OCI-LY1 (cell line): ENCODE measurements at regions not wholly inside any gene's neighbourhood (a gene's known extent, or its start where the extent isn't known, plus 50 kb on each side); places are given as distances from the start of the nearest gene placed in this dataset.

Experiments
- EZH2 ChIP-seq: fragments of 200-600 bp; sonication (generic), shearing (Covaris generic); IDR thresholded peaks from 2 replicates; pipeline ENCODE4 v1.8.0; 2017; ENCODE audit warnings: borderline replicate concordance, mixed run types, mild to moderate bottlenecking, antibody characterized with exemption, low read length, moderate library complexity, mixed read lengths
- TF ChIP-seq, protein P1 (sequence below): fragments of 200-600 bp; sonication (generic), shearing (Covaris generic); IDR thresholded peaks from 2 replicates; pipeline ENCODE4 v1.5.1; 2017; ENCODE audit warnings: mild to moderate bottlenecking, antibody characterized with exemption, low read length, moderate library complexity, mixed read lengths

DNA sequence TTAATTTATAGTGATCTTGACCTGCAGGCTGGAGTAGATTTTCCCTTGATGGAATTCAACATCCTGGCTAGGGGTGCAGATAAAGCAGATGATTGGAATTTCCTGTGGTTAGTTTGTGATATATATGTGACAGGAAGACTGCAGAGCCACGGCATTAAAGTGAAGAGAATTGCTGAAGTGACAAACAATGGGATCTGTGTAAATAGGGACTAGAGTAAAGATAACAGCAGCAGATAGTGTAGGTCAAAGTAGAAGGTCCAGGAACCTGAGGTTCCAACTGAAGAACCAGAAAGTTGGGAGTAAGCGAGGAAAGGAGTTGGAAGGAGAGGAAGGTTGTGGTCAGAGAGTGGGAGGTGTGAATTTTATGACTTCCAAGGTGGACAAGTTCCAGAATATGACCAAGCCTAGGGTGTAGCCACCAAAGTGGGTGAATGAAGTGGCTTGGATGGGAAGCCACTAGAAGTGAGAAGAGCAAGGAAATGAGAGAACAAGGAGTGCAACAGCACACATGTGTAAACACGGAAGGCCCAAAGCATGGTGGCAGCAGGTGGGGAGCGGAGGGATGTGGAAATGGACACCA, 325.0 kb downstream of the RAB28 start:
- TF ChIP-seq, protein P1, sequence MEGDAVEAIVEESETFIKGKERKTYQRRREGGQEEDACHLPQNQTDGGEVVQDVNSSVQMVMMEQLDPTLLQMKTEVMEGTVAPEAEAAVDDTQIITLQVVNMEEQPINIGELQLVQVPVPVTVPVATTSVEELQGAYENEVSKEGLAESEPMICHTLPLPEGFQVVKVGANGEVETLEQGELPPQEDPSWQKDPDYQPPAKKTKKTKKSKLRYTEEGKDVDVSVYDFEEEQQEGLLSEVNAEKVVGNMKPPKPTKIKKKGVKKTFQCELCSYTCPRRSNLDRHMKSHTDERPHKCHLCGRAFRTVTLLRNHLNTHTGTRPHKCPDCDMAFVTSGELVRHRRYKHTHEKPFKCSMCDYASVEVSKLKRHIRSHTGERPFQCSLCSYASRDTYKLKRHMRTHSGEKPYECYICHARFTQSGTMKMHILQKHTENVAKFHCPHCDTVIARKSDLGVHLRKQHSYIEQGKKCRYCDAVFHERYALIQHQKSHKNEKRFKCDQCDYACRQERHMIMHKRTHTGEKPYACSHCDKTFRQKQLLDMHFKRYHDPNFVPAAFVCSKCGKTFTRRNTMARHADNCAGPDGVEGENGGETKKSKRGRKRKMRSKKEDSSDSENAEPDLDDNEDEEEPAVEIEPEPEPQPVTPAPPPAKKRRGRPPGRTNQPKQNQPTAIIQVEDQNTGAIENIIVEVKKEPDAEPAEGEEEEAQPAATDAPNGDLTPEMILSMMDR: no peak
- no peak for TF ChIP-seq EZH2
